ENCODE measurements at regions not wholly inside any gene's neighbourhood (a gene's known extent, or its start where the extent isn't known, plus 50 kb on each side); places are given as distances from the start of the nearest gene placed in this dataset.

GRCh38 chr6:11358904-11359830 is 126.7 kb upstream of the NEDD9 start:
- DNase-seq (ENCODE audit: extremely low read depth, insufficient read length): no peak
- H3K27me3 ChIP-seq (replicated peaks; ENCODE audit: control insufficient read depth, insufficient read depth, low read length): no peaks in the 10 kb centered on the region
- H3K4me3 ChIP-seq (replicated peaks; ENCODE audit: low read depth, low read length): no peak overlapping the region
- no peaks in the 10 kb centered on the region; the same call in 1 of the 2 replicates for H3K36me3 ChIP-seq (ENCODE audit: control insufficient read depth, insufficient read depth, low read length)
- TF ChIP-seq CTCF (IDR thresholded peaks at IDR 0.05; ENCODE audit: insufficient read depth, low read length, poor library complexity, severe bottlenecking): no peak

GRCh38 chr6:11357285-11357684 is 124.8 kb upstream of the NEDD9 start:
- Histone ChIP-seq H3K4me3 (replicated peaks; ENCODE audit: low read depth, low read length) (no peak overlapping the region), H3K27me3 (replicated peaks; ENCODE audit: control insufficient read depth, insufficient read depth, low read length) (no peaks in the 10 kb centered on the region), H3K36me3 (ENCODE audit: control insufficient read depth, insufficient read depth, low read length) (no peaks in the 10 kb centered on the region; the same call in 1 of the 2 replicates)
- DNase-seq (ENCODE audit: extremely low read depth, insufficient read length): no peak
- no peak for TF ChIP-seq CTCF (IDR thresholded peaks at IDR 0.05; ENCODE audit: insufficient read depth, low read length, poor library complexity, severe bottlenecking)

GRCh38 chr6:11356404-11357155 is 124.1 kb upstream of the NEDD9 start:
- TF ChIP-seq CTCF (IDR thresholded peaks at IDR 0.05; ENCODE audit: insufficient read depth, low read length, poor library complexity, severe bottlenecking): no peak
- no peaks in the 10 kb centered on the region; the same call in 1 of the 2 replicates for H3K36me3 ChIP-seq (ENCODE audit: control insufficient read depth, insufficient read depth, low read length)
- no peak overlapping the region for H3K4me3 ChIP-seq (replicated peaks; ENCODE audit: low read depth, low read length)
- DNase-seq (ENCODE audit: extremely low read depth, insufficient read length): no peak
- H3K27me3 ChIP-seq (replicated peaks; ENCODE audit: control insufficient read depth, insufficient read depth, low read length): no peaks in the 10 kb centered on the region

DNA sequence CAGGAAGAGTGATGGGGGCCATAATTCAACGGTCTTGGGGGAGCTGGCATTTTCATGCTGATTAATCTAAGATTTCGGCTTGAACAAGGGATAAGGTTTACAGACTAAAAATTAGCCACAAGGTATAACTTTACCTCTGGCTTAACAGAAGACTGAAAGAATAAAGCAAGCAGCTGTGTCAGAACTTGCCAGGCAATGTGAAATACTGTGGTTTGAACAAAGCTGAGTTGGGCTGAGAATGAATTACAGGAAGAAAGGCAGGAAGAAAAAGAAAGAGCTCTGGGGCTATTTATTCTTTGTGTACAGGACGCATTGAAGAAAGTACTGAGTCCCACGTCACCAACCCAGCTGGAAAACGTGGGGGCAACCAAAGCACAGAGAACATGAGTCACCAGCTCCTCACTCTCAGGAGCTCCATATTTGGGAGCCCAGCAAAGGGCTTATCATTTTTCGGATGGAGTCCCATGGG is 121.5 kb upstream of the NEDD9 start:
- H3K4me3 ChIP-seq (replicated peaks; ENCODE audit: low read depth, low read length): no peak overlapping the region
- no peak for TF ChIP-seq CTCF (IDR thresholded peaks at IDR 0.05; ENCODE audit: insufficient read depth, low read length, poor library complexity, severe bottlenecking)
- H3K27me3 ChIP-seq (replicated peaks; ENCODE audit: control insufficient read depth, insufficient read depth, low read length): no peaks in the 10 kb centered on the region
- DNase-seq (ENCODE audit: extremely low read depth, insufficient read length): no peak
- no peaks in the 10 kb centered on the region; the same call in 1 of the 2 replicates for H3K36me3 ChIP-seq (ENCODE audit: control insufficient read depth, insufficient read depth, low read length)

GRCh38 chr6:11350294-11350693 is 117.8 kb upstream of the NEDD9 start:
- no peak for DNase-seq (ENCODE audit: extremely low read depth, insufficient read length)
- TF ChIP-seq CTCF (IDR thresholded peaks at IDR 0.05; ENCODE audit: insufficient read depth, low read length, poor library complexity, severe bottlenecking): no peak

More at GRCh38 chr6:11350294-11350693, 117.8 kb upstream of the NEDD9 start:
- Histone ChIP-seq H3K27me3 (replicated peaks; ENCODE audit: control insufficient read depth, insufficient read depth, low read length) (no peaks in the 10 kb centered on the region), H3K4me3 (replicated peaks; ENCODE audit: low read depth, low read length) (no peak overlapping the region), H3K36me3 (ENCODE audit: control insufficient read depth, insufficient read depth, low read length) (no peaks in the 10 kb centered on the region)
